Neuronal stem cell (in vitro differentiated cells): ENCODE measurements at regions not wholly inside any gene's neighbourhood (a gene's known extent, or its start where the extent isn't known, plus 50 kb on each side); places are given as distances from the start of the nearest gene placed in this dataset.
"Not testable (repeated sequence)": the region's sequence is repeated elsewhere in the genome, so short reads cannot be mapped to it uniquely, and the experiment has no call there.

Experiments used
- DNase-seq: peaks from one replicate; pipeline ENCODE4 v3.0.0-alpha.2; 2013; ENCODE audit warnings: low spot score
- H2AFZ ChIP-seq: one replicate; pipeline ENCODE4 v1.6.1; 2013; ENCODE audit warnings: mild to moderate bottlenecking, low read length, inconsistent platforms
- H2AK5ac ChIP-seq: 2 replicates; pipeline ENCODE4 v1.6.1; 2013; ENCODE audit warnings: low read depth, mild to moderate bottlenecking, inconsistent platforms, low read length, moderate library complexity, mixed read lengths
- H2BK120ac ChIP-seq: 2 replicates; pipeline ENCODE4 v1.6.1; 2013; ENCODE audit warnings: low read depth, mild to moderate bottlenecking, inconsistent platforms, low read length, moderate library complexity, mixed read lengths
- H2BK12ac ChIP-seq: one replicate; pipeline ENCODE4 v1.6.1; 2013; ENCODE audit warnings: low read length, inconsistent platforms
- H2BK15ac ChIP-seq: 2 replicates; pipeline ENCODE4 v1.6.1; 2013; ENCODE audit warnings: mild to moderate bottlenecking, low read length, inconsistent platforms, mixed read lengths
- H2BK5ac ChIP-seq: one replicate; pipeline ENCODE4 v1.6.1; 2013; ENCODE audit warnings: inconsistent platforms, mild to moderate bottlenecking, low read length, moderate library complexity
- H3K14ac ChIP-seq: one replicate; pipeline ENCODE4 v1.6.1; 2013; ENCODE audit warnings: low read length, inconsistent platforms
- H3K18ac ChIP-seq: 2 replicates; pipeline ENCODE4 v1.6.1; 2013; ENCODE audit warnings: low read length, inconsistent platforms
- H3K23ac ChIP-seq: 2 replicates; pipeline ENCODE4 v1.6.1; 2013; ENCODE audit warnings: low read depth, mild to moderate bottlenecking, mixed read lengths, low read length, inconsistent platforms; ENCODE audit not compliant: poor library complexity
- H3K27ac ChIP-seq: replicated peaks from 3 replicates; pipeline ENCODE4 v1.5.1; 2013; ENCODE audit warnings: low read length, inconsistent platforms
- H3K27me3 ChIP-seq, 3 experiments: 2 replicates each; pipeline ENCODE4 v1.6.1; 2013; ENCODE audit warnings: low read length in 3 of 3, mild to moderate bottlenecking in 2 of 3, inconsistent platforms in 1 of 3, low read depth in 1 of 3, mixed read lengths in 1 of 3, moderate library complexity in 1 of 3; ENCODE audit not compliant: control insufficient read depth in 3 of 3, insufficient read depth in 3 of 3
- H3K36me3 ChIP-seq, 2 donors: replicated peaks in 1 of 2; 2 replicates each; pipeline ENCODE4 v1.6.1; 2013; ENCODE audit warnings: low read length in 2 of 2; ENCODE audit not compliant: control insufficient read depth in 2 of 2, insufficient read depth in 2 of 2
- H3K4ac ChIP-seq: 2 replicates; pipeline ENCODE4 v1.6.1; 2013; ENCODE audit warnings: inconsistent platforms, mild to moderate bottlenecking, low read length, moderate library complexity
- H3K4me1 ChIP-seq, 2 donors: 1 replicate in 1 of 2; 2 replicates in 1 of 2; pipeline ENCODE4 v1.6.1; 2013; ENCODE audit warnings: low read length in 2 of 2, low read depth in 1 of 2; ENCODE audit not compliant: control insufficient read depth in 2 of 2, insufficient read depth in 1 of 2
- H3K4me2 ChIP-seq: one replicate; pipeline ENCODE4 v1.6.1; 2013; ENCODE audit warnings: mild to moderate bottlenecking, low read length, inconsistent platforms; ENCODE audit not compliant: insufficient read depth, poor library complexity, severe bottlenecking
- H3K4me3 ChIP-seq, 2 donors: 2 replicates each; pipeline ENCODE4 v1.5.1; 2013; ENCODE audit warnings: low read length in 2 of 2, mild to moderate bottlenecking in 2 of 2, inconsistent platforms in 1 of 2, moderate library complexity in 1 of 2
- H3K79me1 ChIP-seq: one replicate; pipeline ENCODE4 v1.6.1; 2013; ENCODE audit warnings: low read depth, mild to moderate bottlenecking, inconsistent platforms, low read length, moderate library complexity
- H3K9ac ChIP-seq: one replicate; pipeline ENCODE4 v1.6.1; 2013; ENCODE audit warnings: mild to moderate bottlenecking, low read depth, low read length, inconsistent platforms; ENCODE audit not compliant: poor library complexity
- H3K9me3 ChIP-seq, 2 donors: replicated peaks in 1 of 2; 2 replicates each; pipeline versions ENCODE3 to v1.6.1; 2013; ENCODE audit warnings: low read length in 2 of 2, mild to moderate bottlenecking in 2 of 2, inconsistent platforms in 1 of 2, low read depth in 1 of 2, mixed read lengths in 1 of 2, moderate library complexity in 1 of 2; ENCODE audit not compliant: control insufficient read depth in 2 of 2, insufficient read depth in 1 of 2
- H4K8ac ChIP-seq: one replicate; pipeline ENCODE4 v1.6.1; 2013; ENCODE audit warnings: low read depth, mild to moderate bottlenecking, inconsistent platforms, low read length, moderate library complexity
- H4K91ac ChIP-seq: one replicate; pipeline ENCODE4 v1.6.1; 2013; ENCODE audit warnings: low read length, low read depth, mild to moderate bottlenecking, inconsistent platforms; ENCODE audit not compliant: poor library complexity
- WGBS, 2 donors: extraction: QIAGEN DNeasy Blood & Tissue Kit; methylation state at CpG; one replicate each; pipeline ENCODE4 v1.1.7; 2013; ENCODE audit warnings: missing lambda C conversion rate in 2 of 2, mixed read lengths in 1 of 2; ENCODE audit not compliant: insufficient read length in 2 of 2, insufficient replicate concordance in 1 of 2; ENCODE audit errors: extremely low coverage in 2 of 2; 5-methylcytosine and 5-hydroxymethylcytosine counted together

- H3K4me2 ChIP-seq: no peak overlapping the region
- no peak overlapping the region for H2BK120ac ChIP-seq
- no peak overlapping the region for H2BK15ac ChIP-seq
- no peaks in the 10 kb centered on the region for H3K36me3 ChIP-seq
- H3K27ac ChIP-seq: no peak overlapping the region
- H3K14ac ChIP-seq: no peak overlapping the region
- H3K9me3 ChIP-seq: peaks cover 2 to 6% of the 10 kb centered on the region in 2 donors
- no peaks in the 10 kb centered on the region for H3K79me1 ChIP-seq
- no peak overlapping the region for H2BK12ac ChIP-seq
- no peak overlapping the region for H3K4me3 ChIP-seq
- H3K4me1 ChIP-seq: peaks cover 0 to 4% of the 10 kb centered on the region in 2 donors
- H2BK5ac ChIP-seq: no peak overlapping the region
- peak overlapping the region; percentile 19 for H3K18ac ChIP-seq
- no peak overlapping the region for H3K9ac ChIP-seq
- no CpG with 5 or more reads among the region's 2 CpGs for WGBS, 2 donors
- H2AK5ac ChIP-seq: no peak overlapping the region
- no peak overlapping the region for H4K91ac ChIP-seq
- peak overlapping the region; percentile 65 for H2AFZ ChIP-seq
- no peak overlapping the region for H4K8ac ChIP-seq
- no peak overlapping the region for H3K23ac ChIP-seq
- no peaks in the 10 kb centered on the region for H3K27me3 ChIP-seq
- H3K4ac ChIP-seq: no peak overlapping the region
- no peak for DNase-seq
These were observed 280.4 kb upstream of the COL3A1 start for GRCh38 chr2:188693771-188694170.

DNA sequence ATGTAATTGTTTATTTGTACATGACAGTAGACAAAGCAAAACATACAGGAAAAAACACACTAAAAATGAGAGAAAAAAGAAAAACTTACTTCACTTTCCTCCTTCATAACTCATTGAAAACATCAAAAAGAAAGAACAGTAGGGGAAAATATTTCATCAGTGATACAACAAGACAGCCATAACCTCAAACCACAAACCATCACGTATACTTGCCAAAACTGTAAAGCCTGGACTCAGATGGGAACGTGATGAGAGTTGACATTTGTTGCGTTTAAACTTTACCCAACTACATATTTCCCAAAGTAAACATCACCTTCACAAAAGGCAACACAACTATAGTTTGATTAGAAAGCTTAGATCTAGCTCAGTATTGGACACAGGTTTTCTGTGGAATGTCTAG, 278.2 kb upstream of the COL3A1 start:
- no peak overlapping the region for H2AK5ac ChIP-seq
- H2BK5ac ChIP-seq: no peak overlapping the region
- no peak overlapping the region for H3K4me3 ChIP-seq
- H3K36me3 ChIP-seq: no peaks in the 10 kb centered on the region
- no peak overlapping the region for H3K23ac ChIP-seq
- H2BK15ac ChIP-seq: no peak overlapping the region
- H3K79me1 ChIP-seq: no peaks in the 10 kb centered on the region
- no peak for DNase-seq
- peak overlapping the region; percentile 44 for H2AFZ ChIP-seq
- no peak overlapping the region for H2BK12ac ChIP-seq
- H4K91ac ChIP-seq: no peak overlapping the region
- WGBS, 2 donors: no CpG with 5 or more reads among the region's 3 CpGs
- peaks cover 0 to 4% of the 10 kb centered on the region in 2 donors for H3K4me1 ChIP-seq
- no peak overlapping the region for H3K4ac ChIP-seq
- H3K9ac ChIP-seq: no peak overlapping the region
- no peak overlapping the region for H3K4me2 ChIP-seq
- no peaks in the 10 kb centered on the region for H3K27me3 ChIP-seq
- H3K18ac ChIP-seq: no peak overlapping the region
- H2BK120ac ChIP-seq: no peak overlapping the region
- H4K8ac ChIP-seq: no peak overlapping the region
- H3K9me3 ChIP-seq: peaks cover 2 to 6% of the 10 kb centered on the region in 2 donors
- H3K14ac ChIP-seq: no peak overlapping the region
- no peak overlapping the region for H3K27ac ChIP-seq

DNA sequence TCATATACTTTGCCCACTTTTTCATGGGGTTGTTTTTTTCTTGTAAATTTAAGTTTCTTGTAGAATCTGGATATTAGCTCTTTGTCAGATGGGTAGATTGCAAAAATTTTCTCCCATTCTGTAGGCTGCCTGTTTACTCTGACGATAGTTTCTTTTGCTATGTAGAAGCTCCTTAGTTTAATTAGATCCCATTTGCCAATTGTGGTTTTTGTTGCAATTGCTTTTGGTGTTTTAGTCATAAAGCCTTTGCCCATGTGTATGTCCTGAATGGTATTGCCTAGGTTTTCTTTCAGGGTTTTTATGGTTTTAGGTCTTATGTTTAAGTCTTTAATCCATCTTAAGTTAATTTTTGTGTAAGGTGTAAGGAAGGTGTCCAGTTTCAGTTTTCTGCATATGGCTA, 276.0 kb upstream of the COL3A1 start:
- not testable (repeated sequence) for H3K9me3 ChIP-seq, H3K9ac ChIP-seq, H3K23ac ChIP-seq, H3K4ac ChIP-seq, H3K4me1 ChIP-seq, H2BK120ac ChIP-seq, H2AFZ ChIP-seq, H2BK5ac ChIP-seq, H4K8ac ChIP-seq, H3K18ac ChIP-seq, H2BK15ac ChIP-seq, H3K4me3 ChIP-seq, H2BK12ac ChIP-seq, DNase-seq, H2AK5ac ChIP-seq, H3K27ac ChIP-seq, H3K14ac ChIP-seq, H3K79me1 ChIP-seq, H3K36me3 ChIP-seq, H3K27me3 ChIP-seq, H4K91ac ChIP-seq, H3K4me2 ChIP-seq
- no CpG with 5 or more reads among the region's 1 CpG for WGBS, 2 donors

DNA sequence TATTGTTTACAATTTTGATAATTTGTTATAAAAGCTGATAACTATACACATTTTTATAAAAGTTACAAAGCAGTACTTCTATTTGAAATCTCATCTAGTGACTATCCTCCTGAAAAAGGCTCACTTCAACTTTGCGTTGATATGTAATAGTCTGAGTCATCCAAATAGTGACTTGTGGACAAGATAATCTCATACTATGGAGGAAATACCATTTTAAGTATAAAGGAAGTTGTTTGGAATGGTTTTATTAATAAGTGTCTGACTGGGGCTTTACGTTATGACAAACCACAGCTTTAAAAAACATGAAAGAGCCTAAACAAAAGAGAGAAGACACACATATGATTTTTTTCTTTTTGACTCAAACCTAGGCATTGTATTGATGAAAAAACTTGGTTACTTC, 272.3 kb upstream of the COL3A1 start:
- no peaks in the 10 kb centered on the region for H3K79me1 ChIP-seq
- no peak overlapping the region for H2BK120ac ChIP-seq
- H3K18ac ChIP-seq: no peak overlapping the region
- no peak overlapping the region for H4K8ac ChIP-seq
- H3K4me3 ChIP-seq: no peak overlapping the region
- peak overlapping the region; percentile 60 for H2AFZ ChIP-seq
- H3K27ac ChIP-seq: no peak overlapping the region
- no peaks in the 10 kb centered on the region for H3K27me3 ChIP-seq
- H3K4ac ChIP-seq: no peak overlapping the region
- no peak for DNase-seq
- no peak overlapping the region for H2BK15ac ChIP-seq
- H2BK12ac ChIP-seq: no peak overlapping the region
- no peaks in the 10 kb centered on the region for H3K36me3 ChIP-seq
- WGBS, 2 donors: no CpG with 5 or more reads among the region's 2 CpGs
- no peaks in the 10 kb centered on the region for H3K4me1 ChIP-seq
- no peak overlapping the region for H3K23ac ChIP-seq
- H2BK5ac ChIP-seq: no peak overlapping the region
- no peak overlapping the region for H3K4me2 ChIP-seq
- H3K9ac ChIP-seq: no peak overlapping the region
- no peak overlapping the region for H4K91ac ChIP-seq
- H2AK5ac ChIP-seq: no peak overlapping the region
- H3K14ac ChIP-seq: no peak overlapping the region
- peaks cover 0 to 9% of the 10 kb centered on the region in 2 donors for H3K9me3 ChIP-seq
